ENCODE measurements at regions not wholly inside any gene's neighbourhood (a gene's known extent, or its start where the extent isn't known, plus 50 kb on each side); places are given as distances from the start of the nearest gene placed in this dataset.
A peak's percentile ranks its signal among the peaks of the same experiment; 100 is the strongest.

- TF ChIP-seq CTCF (IDR thresholded peaks at IDR 0.05): no peak
- no peak for TF ChIP-seq POLR2A (IDR thresholded peaks at IDR 0.05)
- TF ChIP-seq EP300 (IDR thresholded peaks at IDR 0.05): no peak
- no peak for TF ChIP-seq POLR2AphosphoS5 (IDR thresholded peaks at IDR 0.05)
- H3K4me3 ChIP-seq: no peak overlapping the region
- no peaks in the 10 kb centered on the region for H3K36me3 ChIP-seq
- H3K9me3 ChIP-seq: no peaks in the 10 kb centered on the region
- H3K4me1 ChIP-seq: peaks cover 0 to 15% (median 12%) of the 10 kb centered on the region in 4 donors
- H3K27me3 ChIP-seq: no peaks in the 10 kb centered on the region
- no peak for DNase-seq
- intact Hi-C loops (cut with DNase I): no loop called here
- WGBS, 2 donors: 56 to 57% methylated on average over 4 of the region's 4 CpGs
- peak overlapping the region in 3 of 4 donors; percentile 5 to 50 (median 42) for H3K27ac ChIP-seq
Observed at GRCh38 chr10:59098831-59099452, 77.5 kb upstream of the PHYHIPL start.

DNA sequence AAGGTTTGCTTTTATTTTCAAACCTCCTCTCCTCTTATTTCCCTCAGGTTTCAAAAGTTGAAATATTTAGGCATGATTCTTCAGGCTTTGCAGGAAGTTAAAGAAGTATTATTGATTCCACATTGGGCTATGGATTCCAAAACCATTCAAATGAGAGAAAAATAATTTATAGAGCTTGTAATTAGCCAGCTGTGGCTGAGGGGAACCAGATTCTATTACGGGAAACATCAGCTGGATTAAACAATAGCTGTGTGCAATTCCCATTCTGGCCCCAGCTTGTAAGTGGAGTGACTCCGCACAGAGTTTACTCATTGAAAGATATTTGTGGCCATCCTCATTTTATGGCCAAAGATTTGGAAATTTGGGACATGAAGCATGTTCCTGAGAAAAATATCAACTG, 77.0 kb upstream of the PHYHIPL start:
- H3K27me3 ChIP-seq: no peaks in the 10 kb centered on the region
- TF ChIP-seq EP300 (IDR thresholded peaks at IDR 0.05) (no peak), POLR2AphosphoS5 (IDR thresholded peaks at IDR 0.05) (no peak), CTCF (IDR thresholded peaks at IDR 0.05) (no peak), POLR2A (IDR thresholded peaks at IDR 0.05) (no peak)
- peaks cover 0 to 15% (median 12%) of the 10 kb centered on the region in 4 donors for H3K4me1 ChIP-seq
- 66 to 80% methylated on average over 2 of the region's 2 CpGs for WGBS, 2 donors
- peak; percentile 66 for DNase-seq
- no peaks in the 10 kb centered on the region for H3K9me3 ChIP-seq
- peak overlapping the region in 3 of 4 donors; percentile 5 to 50 (median 42) for H3K27ac ChIP-seq
- H3K36me3 ChIP-seq: no peaks in the 10 kb centered on the region
- no peak overlapping the region for H3K4me3 ChIP-seq
- intact Hi-C loops (cut with DNase I): no loop called here

- 86% methylated on average over 4 of the region's 4 CpGs for WGBS, 2 donors
- H3K27ac ChIP-seq: no peak overlapping the region
- H3K4me1 ChIP-seq: peaks cover 0 to 15% (median 12%) of the 10 kb centered on the region in 4 donors
- H3K9me3 ChIP-seq: no peaks in the 10 kb centered on the region
- H3K27me3 ChIP-seq: no peaks in the 10 kb centered on the region
- TF ChIP-seq CTCF (IDR thresholded peaks at IDR 0.05) (no peak), POLR2AphosphoS5 (IDR thresholded peaks at IDR 0.05) (no peak), EP300 (IDR thresholded peaks at IDR 0.05) (no peak), POLR2A (IDR thresholded peaks at IDR 0.05) (no peak)
- DNase-seq: no peak
- no peaks in the 10 kb centered on the region for H3K36me3 ChIP-seq
- intact Hi-C loops (cut with DNase I): no loop called here
- no peak overlapping the region for H3K4me3 ChIP-seq
Observed at GRCh38 chr10:59102394-59102793, 74.0 kb upstream of the PHYHIPL start.

- Histone ChIP-seq H3K27ac (no peak overlapping the region), H3K27me3 (no peaks in the 10 kb centered on the region), H3K4me1 (peaks cover 0 to 4% (median 3%) of the 10 kb centered on the region in 4 donors), H3K9me3 (no peaks in the 10 kb centered on the region), H3K36me3 (no peaks in the 10 kb centered on the region), H3K4me3 (no peak overlapping the region)
- intact Hi-C loops (cut with DNase I): no loop called here
- DNase-seq: no peak
- 92 to 93% methylated on average over 4 of the region's 4 CpGs for WGBS, 2 donors
- TF ChIP-seq EP300 (IDR thresholded peaks at IDR 0.05) (no peak), CTCF (IDR thresholded peaks at IDR 0.05) (no peak), POLR2AphosphoS5 (IDR thresholded peaks at IDR 0.05) (no peak), POLR2A (IDR thresholded peaks at IDR 0.05) (no peak)
Observed at GRCh38 chr10:59104186-59104585, 72.3 kb upstream of the PHYHIPL start.

DNA sequence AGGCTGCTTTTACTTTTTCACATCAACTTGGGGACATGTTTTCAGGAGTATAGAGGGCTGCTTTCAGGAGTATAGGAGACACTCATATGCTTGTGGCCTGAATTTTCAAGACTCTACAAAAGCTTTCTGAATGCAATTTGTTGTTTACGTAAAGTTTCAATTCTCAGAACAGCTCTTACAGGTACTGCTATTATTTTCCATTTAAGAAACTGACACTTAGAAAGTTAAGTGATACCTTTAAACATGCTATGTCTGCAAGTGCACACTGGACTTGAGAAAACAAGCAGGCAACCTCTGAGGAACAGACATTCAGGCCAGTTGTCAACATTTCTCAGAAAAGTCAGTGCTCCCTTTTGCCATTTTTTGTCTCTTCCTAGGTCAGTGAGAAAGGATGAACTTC, 70.0 kb upstream of the PHYHIPL start:
- no peaks in the 10 kb centered on the region for H3K36me3 ChIP-seq
- DNase-seq: no peak
- no peaks in the 10 kb centered on the region for H3K27me3 ChIP-seq
- no peak overlapping the region for H3K27ac ChIP-seq
- TF ChIP-seq CTCF (IDR thresholded peaks at IDR 0.05) (no peak), POLR2AphosphoS5 (IDR thresholded peaks at IDR 0.05) (no peak), POLR2A (IDR thresholded peaks at IDR 0.05) (no peak), EP300 (IDR thresholded peaks at IDR 0.05) (no peak)
- intact Hi-C loops (cut with DNase I): no loop called here
- 97% methylated on average over 1 of the region's 1 CpG for WGBS, 2 donors
- H3K4me1 ChIP-seq: no peaks in the 10 kb centered on the region
- H3K9me3 ChIP-seq: no peaks in the 10 kb centered on the region
- H3K4me3 ChIP-seq: no peak overlapping the region

Data from sigmoid colon (tissue), 6 donors.